ENCODE measurements at regions not wholly inside any gene's neighbourhood (a gene's known extent, or its start where the extent isn't known, plus 50 kb on each side); places are given as distances from the start of the nearest gene placed in this dataset.

DNA sequence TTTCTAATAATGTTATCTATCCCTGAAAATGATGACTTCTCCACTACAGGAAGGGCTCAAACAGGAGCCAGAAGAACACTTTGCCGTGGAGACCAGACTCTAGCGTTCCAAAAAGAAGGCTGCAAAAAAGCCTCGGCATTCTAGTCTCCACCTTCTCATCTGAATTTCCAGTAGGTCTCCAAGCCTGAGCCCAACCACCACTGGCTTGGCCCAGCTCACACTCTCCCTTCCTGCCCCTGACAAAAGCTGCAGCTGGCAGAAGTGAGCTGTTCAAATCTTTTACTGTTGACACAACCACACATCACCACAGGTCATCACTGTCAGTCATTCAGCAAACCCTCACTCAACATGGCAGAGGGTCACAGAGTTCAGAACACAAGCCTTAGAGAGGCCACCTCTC lies 69.3 kb downstream of the CAMK2N1 start:
- H3K9ac ChIP-seq (ENCODE audit: insufficient read depth in 1 of 2, low read length in 2 of 2) = no peak overlapping the region
- DNase-seq (no peak), ATAC-seq (ENCODE audit: insufficient read depth, low FRiP score) (no peak)
- H3K4me1 ChIP-seq (ENCODE audit: control insufficient read depth in 5 of 5, insufficient read depth in 5 of 5, low read length in 5 of 5) = no peaks in the 10 kb centered on the region
- no peak overlapping the region for H3K4me3 ChIP-seq
- H3K36me3 ChIP-seq (ENCODE audit: control insufficient read depth in 4 of 4, insufficient read depth in 4 of 4, low read length in 4 of 4) = no peaks in the 10 kb centered on the region
- H3K9me3 ChIP-seq (ENCODE audit: control insufficient read depth in 4 of 4, insufficient read depth in 3 of 4, low read length in 3 of 4) = peaks cover 0 to 4% (median 0%) of the 10 kb centered on the region in 4 donors
- H3K27me3 ChIP-seq (ENCODE audit: control insufficient read depth in 3 of 3, insufficient read depth in 3 of 3, low read length in 2 of 3) = peaks cover 0 to 8% (median 6%) of the 10 kb centered on the region in 3 donors
- 86 to 89% methylated on average over 3 of the region's 3 CpGs for WGBS, 2 donors
- TF ChIP-seq, protein P1, sequence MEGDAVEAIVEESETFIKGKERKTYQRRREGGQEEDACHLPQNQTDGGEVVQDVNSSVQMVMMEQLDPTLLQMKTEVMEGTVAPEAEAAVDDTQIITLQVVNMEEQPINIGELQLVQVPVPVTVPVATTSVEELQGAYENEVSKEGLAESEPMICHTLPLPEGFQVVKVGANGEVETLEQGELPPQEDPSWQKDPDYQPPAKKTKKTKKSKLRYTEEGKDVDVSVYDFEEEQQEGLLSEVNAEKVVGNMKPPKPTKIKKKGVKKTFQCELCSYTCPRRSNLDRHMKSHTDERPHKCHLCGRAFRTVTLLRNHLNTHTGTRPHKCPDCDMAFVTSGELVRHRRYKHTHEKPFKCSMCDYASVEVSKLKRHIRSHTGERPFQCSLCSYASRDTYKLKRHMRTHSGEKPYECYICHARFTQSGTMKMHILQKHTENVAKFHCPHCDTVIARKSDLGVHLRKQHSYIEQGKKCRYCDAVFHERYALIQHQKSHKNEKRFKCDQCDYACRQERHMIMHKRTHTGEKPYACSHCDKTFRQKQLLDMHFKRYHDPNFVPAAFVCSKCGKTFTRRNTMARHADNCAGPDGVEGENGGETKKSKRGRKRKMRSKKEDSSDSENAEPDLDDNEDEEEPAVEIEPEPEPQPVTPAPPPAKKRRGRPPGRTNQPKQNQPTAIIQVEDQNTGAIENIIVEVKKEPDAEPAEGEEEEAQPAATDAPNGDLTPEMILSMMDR (IDR thresholded peaks at IDR 0.05; ENCODE audit: control extremely low read depth, extremely low read depth) = no peak
- no peak overlapping the region for H3K27ac ChIP-seq (ENCODE audit: low read depth in 1 of 2, low read length in 1 of 2)

DNA sequence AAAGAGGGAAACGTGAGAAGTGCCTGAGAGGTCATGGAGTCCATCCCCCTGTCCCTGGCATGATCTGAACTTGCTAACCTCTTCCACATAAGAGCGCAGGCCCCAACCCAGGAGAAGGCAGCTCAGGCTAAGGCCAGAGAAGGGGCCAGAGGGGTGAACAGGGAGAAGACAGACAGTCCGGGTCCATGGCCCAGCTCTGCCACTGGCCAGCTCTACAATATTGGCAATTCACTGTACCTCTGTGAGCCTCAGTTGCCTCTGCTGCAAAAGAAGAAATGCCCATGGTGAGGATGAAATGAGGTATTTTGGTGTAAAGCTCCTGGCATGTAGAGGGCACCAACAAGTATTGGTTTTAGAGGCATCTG lies 72.3 kb downstream of the CAMK2N1 start:
- 74 to 80% methylated on average over 3 of the region's 3 CpGs for WGBS, 2 donors
- H3K27me3 ChIP-seq (ENCODE audit: control insufficient read depth in 3 of 3, insufficient read depth in 3 of 3, low read length in 2 of 3) = peaks cover 0 to 12% (median 1%) of the 10 kb centered on the region in 3 donors
- TF ChIP-seq, protein P1 (IDR thresholded peaks at IDR 0.05; ENCODE audit: control extremely low read depth, extremely low read depth) = no peak

DNA sequence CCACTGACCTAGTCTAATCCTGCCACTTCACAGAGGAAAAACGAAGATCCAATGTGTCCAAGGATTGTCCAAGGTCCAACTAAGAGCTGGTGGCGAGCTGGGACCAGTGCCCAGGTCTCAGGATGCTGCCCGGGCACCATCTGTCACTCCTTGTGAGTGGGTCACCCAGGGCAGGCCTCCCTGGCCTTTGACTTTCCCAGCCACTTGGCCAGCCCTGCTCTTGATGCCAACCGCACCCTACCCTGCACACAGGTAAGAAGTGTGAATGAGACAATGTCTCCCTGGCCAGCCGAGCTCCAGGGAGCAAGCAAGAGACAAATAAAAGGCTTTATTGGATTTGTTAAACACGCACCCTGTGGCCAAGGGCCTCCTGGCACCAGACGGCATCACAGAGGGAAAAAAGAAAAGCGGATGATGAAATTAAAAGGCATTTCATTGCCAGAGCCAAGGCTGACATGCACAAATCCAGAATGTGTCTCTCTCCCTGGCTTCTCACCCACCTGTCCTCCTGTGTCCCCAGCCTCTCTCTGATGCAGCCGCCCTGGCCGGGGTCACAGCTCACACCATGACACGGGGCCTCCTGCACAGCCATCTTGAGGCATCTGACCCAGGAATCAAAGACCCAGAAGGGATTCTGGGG lies 72.8 kb downstream of the CAMK2N1 start:
- H3K27ac ChIP-seq (ENCODE audit: low read depth in 1 of 2, low read length in 1 of 2) = no peak overlapping the region
- peaks cover 0 to 12% (median 0%) of the 10 kb centered on the region in 3 donors for H3K27me3 ChIP-seq (ENCODE audit: control insufficient read depth in 3 of 3, insufficient read depth in 3 of 3, low read length in 2 of 3)
- H3K9ac ChIP-seq (ENCODE audit: insufficient read depth in 1 of 2, low read length in 2 of 2) = no peak overlapping the region
- H3K9me3 ChIP-seq (ENCODE audit: control insufficient read depth in 4 of 4, insufficient read depth in 3 of 4, low read length in 3 of 4) = peaks cover 0 to 3% (median 0%) of the 10 kb centered on the region in 4 donors
- ATAC-seq (ENCODE audit: insufficient read depth, low FRiP score) = no peak
- no peak overlapping the region for H3K4me3 ChIP-seq
- WGBS, 2 donors = 75 to 82% methylated on average over 11 of the region's 11 CpGs
- H3K4me1 ChIP-seq (ENCODE audit: control insufficient read depth in 5 of 5, insufficient read depth in 5 of 5, low read length in 5 of 5) = no peaks in the 10 kb centered on the region
- TF ChIP-seq, protein P1 (IDR thresholded peaks at IDR 0.05; ENCODE audit: control extremely low read depth, extremely low read depth) = no peak
- DNase-seq = no peak
- H3K36me3 ChIP-seq (ENCODE audit: control insufficient read depth in 4 of 4, insufficient read depth in 4 of 4, low read length in 4 of 4) = no peaks in the 10 kb centered on the region

More for the DNA sequence above, 72.3 kb downstream of the CAMK2N1 start:
- no peak overlapping the region for H3K27ac ChIP-seq (ENCODE audit: low read depth in 1 of 2, low read length in 1 of 2)
- no peaks in the 10 kb centered on the region for H3K4me1 ChIP-seq (ENCODE audit: control insufficient read depth in 5 of 5, insufficient read depth in 5 of 5, low read length in 5 of 5)
- peaks cover 0 to 3% (median 0%) of the 10 kb centered on the region in 4 donors for H3K9me3 ChIP-seq (ENCODE audit: control insufficient read depth in 4 of 4, insufficient read depth in 3 of 4, low read length in 3 of 4)
- no peak overlapping the region for H3K4me3 ChIP-seq
- no peak for ATAC-seq (ENCODE audit: insufficient read depth, low FRiP score)
- H3K9ac ChIP-seq (ENCODE audit: insufficient read depth in 1 of 2, low read length in 2 of 2) = no peak overlapping the region
- no peak for DNase-seq
- H3K36me3 ChIP-seq (ENCODE audit: control insufficient read depth in 4 of 4, insufficient read depth in 4 of 4, low read length in 4 of 4) = no peaks in the 10 kb centered on the region
